GM23338 (cell line): ENCODE measurements at regions not wholly inside any gene's neighbourhood (a gene's known extent, or its start where the extent isn't known, plus 50 kb on each side); places are given as distances from the start of the nearest gene placed in this dataset.

Experiments
- ATAC-seq: fragments of 200-7000 bp; cut with Tn5 transposase; 3 replicates; pipeline ENCODE4 v1.9.1; 2020
- DNase-seq: peaks from one replicate; pipeline ENCODE4 v3.0.0-alpha.2; 2015; ENCODE audit warnings: low spot score
- H2AFZ ChIP-seq: fragments of 200-600 bp; sonication (generic); 2 replicates; pipeline ENCODE4 v1.8.0; 2016; ENCODE audit warnings: antibody characterized with exemption, mild to moderate bottlenecking, moderate library complexity
- H3F3A ChIP-seq: fragments of 200-600 bp; sonication (generic); replicated peaks from 2 replicates; pipeline ENCODE4 v1.8.0; 2017; ENCODE audit warnings: antibody characterized with exemption, mixed run types, low read depth
- H3K27ac ChIP-seq: fragments of 200-600 bp; sonication (generic); 2 replicates; pipeline ENCODE4 v1.6.1; 2016; ENCODE audit warnings: low read depth
- H3K27me3 ChIP-seq: fragments of 200-600 bp; sonication (generic); 2 replicates; pipeline ENCODE4 v1.8.0; 2016; ENCODE audit warnings: mild to moderate bottlenecking, mixed run types, moderate library complexity; ENCODE audit not compliant: insufficient read depth
- H3K36me3 ChIP-seq: fragments of 200-600 bp; sonication (generic); 2 replicates; pipeline ENCODE4 v1.8.0; 2016; ENCODE audit warnings: mild to moderate bottlenecking; ENCODE audit not compliant: insufficient read depth
- H3K4me1 ChIP-seq: fragments of 200-600 bp; sonication (generic); 2 replicates; pipeline ENCODE4 v1.8.0; 2016; ENCODE audit warnings: mild to moderate bottlenecking, moderate library complexity; ENCODE audit not compliant: insufficient read depth
- H3K4me2 ChIP-seq: fragments of 200-600 bp; sonication (generic); 2 replicates; pipeline ENCODE4 v1.7.1; 2017; ENCODE audit warnings: mixed run types
- H3K4me3 ChIP-seq: fragments of 200-600 bp; sonication (generic); 2 replicates; pipeline ENCODE4 v1.6.1; 2016; ENCODE audit warnings: mixed run types
- H3K79me2 ChIP-seq: fragments of 200-600 bp; sonication (generic); replicated peaks from 2 replicates; pipeline ENCODE4 v1.8.0; 2017; ENCODE audit warnings: mild to moderate bottlenecking; ENCODE audit not compliant: insufficient read depth
- H3K9me2 ChIP-seq: fragments of 200-600 bp; sonication (generic); 2 replicates; pipeline ENCODE4 v1.8.0; 2017; ENCODE audit not compliant: insufficient read depth
- H4K20me1 ChIP-seq: fragments of 200-600 bp; sonication (generic); replicated peaks from 2 replicates; pipeline ENCODE4 v1.8.0; 2017; ENCODE audit warnings: mild to moderate bottlenecking; ENCODE audit not compliant: insufficient read depth
- H3K27ac Mint-ChIP-seq: 2 replicates; pipeline ENCODE4 v1.8.0; 2020; ENCODE audit warnings: inconsistent platforms, mild to moderate bottlenecking, moderate library complexity, mixed read lengths
- H3K27me3 Mint-ChIP-seq: 3 replicates; pipeline ENCODE4 v1.8.0; 2022; ENCODE audit warnings: low read depth, mild to moderate bottlenecking, moderate library complexity, mixed read lengths, inconsistent platforms; ENCODE audit not compliant: insufficient read depth, poor library complexity
- H3K36me3 Mint-ChIP-seq: 3 replicates; pipeline ENCODE4 v1.8.0; 2021; ENCODE audit warnings: low read depth, mild to moderate bottlenecking, inconsistent platforms, moderate library complexity, mixed read lengths
- H3K4me1 Mint-ChIP-seq: 3 replicates; pipeline ENCODE4 v1.8.0; 2020; ENCODE audit warnings: mild to moderate bottlenecking, inconsistent platforms, mixed read lengths
- H3K4me3 Mint-ChIP-seq: 3 replicates; pipeline ENCODE4 v1.8.0; 2021; ENCODE audit warnings: moderate library complexity, mild to moderate bottlenecking, inconsistent platforms, mixed read lengths
- H3K9me3 Mint-ChIP-seq: 3 replicates; pipeline ENCODE4 v1.8.0; 2020; ENCODE audit warnings: moderate library complexity, mild to moderate bottlenecking, inconsistent platforms, mixed read lengths
- CREB1 ChIP-seq: fragments of 250-450 bp; sonication (Bioruptor Pico); IDR thresholded peaks from 2 replicates; pipeline ENCODE4 v1.5.0; 2020; ENCODE audit warnings: low read depth, mild to moderate bottlenecking, moderate library complexity
- CTCF ChIP-seq, 2 experiments: fragments of 200-600 bp in 1 of 2; sonication (generic) in 1 of 2; conservative IDR thresholded peaks; 2 replicates each; pipeline versions ENCODE4 v1.5.1 to v1.6.1; 2016 to 2017; ENCODE audit warnings: antibody characterized with exemption in 2 of 2, low read depth in 2 of 2, mild to moderate bottlenecking in 2 of 2, moderate library complexity in 1 of 2
- ETS1 ChIP-seq: IDR thresholded peaks from 2 replicates; pipeline ENCODE4 v1.6.1; 2016; ENCODE audit warnings: antibody characterized with exemption
- EZH2 ChIP-seq: fragments of 200-600 bp; sonication (generic); IDR thresholded peaks from one replicate; pipeline ENCODE4 v1.8.0; 2017; ENCODE audit warnings: antibody characterized with exemption, mild to moderate bottlenecking, low read depth; ENCODE audit not compliant: unreplicated experiment
- EZH2phosphoT487 ChIP-seq: fragments of 200-600 bp; sonication (generic); IDR thresholded peaks from one replicate; pipeline ENCODE4 v1.8.1; 2018; ENCODE audit warnings: antibody characterized with exemption; ENCODE audit not compliant: unreplicated experiment
- JUNB ChIP-seq: IDR thresholded peaks from one replicate; pipeline ENCODE4 v1.6.1; 2016; ENCODE audit warnings: antibody characterized with exemption; ENCODE audit not compliant: unreplicated experiment
- NANOG ChIP-seq: IDR thresholded peaks from 2 replicates; pipeline ENCODE4 v1.6.1; 2016; ENCODE audit warnings: antibody characterized with exemption, borderline replicate concordance
- POLR2AphosphoS5 ChIP-seq: IDR thresholded peaks from 2 replicates; pipeline ENCODE4 v1.6.1; 2016; ENCODE audit warnings: antibody characterized with exemption, low read depth
- REST ChIP-seq: IDR thresholded peaks from one replicate; pipeline ENCODE4 v1.6.1; 2018; ENCODE audit warnings: antibody characterized with exemption; ENCODE audit not compliant: unreplicated experiment
- STAT1 ChIP-seq: IDR thresholded peaks from one replicate; pipeline ENCODE4 v1.6.1; 2016; ENCODE audit warnings: antibody characterized with exemption; ENCODE audit not compliant: unreplicated experiment
- ZNF114 ChIP-seq: fragments of 250-450 bp; sonication (Bioruptor Pico); IDR thresholded peaks from 2 replicates; pipeline ENCODE4 v1.5.0; 2020; ENCODE audit warnings: mild to moderate bottlenecking, moderate library complexity
- ZNF331 ChIP-seq: fragments of 250-450 bp; sonication (Bioruptor Pico); IDR thresholded peaks from 2 replicates; pipeline ENCODE4 v1.5.0; 2020; ENCODE audit warnings: low read depth, mild to moderate bottlenecking, moderate library complexity
- ZNF462 ChIP-seq: fragments of 250-450 bp; sonication (Bioruptor Pico); IDR thresholded peaks from 2 replicates; pipeline ENCODE4 v1.5.0; 2020; ENCODE audit warnings: mild to moderate bottlenecking, moderate library complexity

GRCh38 chr2:7973801-7974480 lies 707.9 kb upstream of the ID2 start:
- no peak for ATAC-seq
- H3K27me3 ChIP-seq = no peaks in the 10 kb centered on the region
- no peaks in the 10 kb centered on the region for H3F3A ChIP-seq
- H3K36me3 ChIP-seq = no peaks in the 10 kb centered on the region
- Mint-ChIP-seq H3K27me3 (peaks cover 5% of the 10 kb centered on the region), H3K4me1 (peaks cover 10% of the 10 kb centered on the region), H3K9me3 (no peaks in the 10 kb centered on the region), H3K4me3 (no peak overlapping the region), H3K36me3 (no peaks in the 10 kb centered on the region; the same call in 2 of the 3 replicates), H3K27ac (no peak overlapping the region)
- no peak overlapping the region for H3K27ac ChIP-seq
- no peak overlapping the region for H3K4me3 ChIP-seq
- no peaks in the 10 kb centered on the region for H4K20me1 ChIP-seq
- H2AFZ ChIP-seq = peak overlapping the region; percentile 75; the same call in 1 of the 2 replicates
- peaks cover 21% of the 10 kb centered on the region for H3K4me1 ChIP-seq
- no peak for TF ChIP-seq EZH2
- TF ChIP-seq REST = no peak
- TF ChIP-seq POLR2AphosphoS5 = no peak
- TF ChIP-seq JUNB = no peak
- TF ChIP-seq EZH2phosphoT487 = no peak
- no peak for TF ChIP-seq NANOG
- no peak for TF ChIP-seq CREB1 (CRISPR knock-in tag)
- TF ChIP-seq CTCF (conservative IDR thresholded peaks at IDR 0.05; ENCODE audit: low read depth in 2 of 2) = no peak
- TF ChIP-seq ZNF462 (CRISPR knock-in tag) = no peak
- TF ChIP-seq STAT1 = no peak
- no peak for TF ChIP-seq ZNF331 (CRISPR knock-in tag)
- no peak for TF ChIP-seq ZNF114 (CRISPR knock-in tag)
- no peak for TF ChIP-seq ETS1
- no peaks in the 10 kb centered on the region for H3K79me2 ChIP-seq
- DNase-seq = no peak
- no peak overlapping the region for H3K4me2 ChIP-seq
- peaks cover 20% of the 10 kb centered on the region; the same call in 1 of the 2 replicates for H3K9me2 ChIP-seq
